HG02970 (cell line): ENCODE measurements at regions not wholly inside any gene's neighbourhood (a gene's known extent, or its start where the extent isn't known, plus 50 kb on each side); places are given as distances from the start of the nearest gene placed in this dataset.
"Not testable (repeated sequence)": the region's sequence is repeated elsewhere in the genome, so short reads cannot be mapped to it uniquely, and the experiment has no call there.

Experiments used
- ATAC-seq: cut with Tn5 transposase; IDR thresholded peaks from one replicate; pipeline ENCODE4 v1.9.1; 2021; ENCODE audit warnings: mild to moderate bottlenecking, moderate library complexity, moderate number of reproducible peaks; ENCODE audit not compliant: unreplicated experiment, low FRiP score

GRCh38 chr1:38760562-38760961, 99.0 kb downstream of the RRAGC start:
- ATAC-seq = no peak

GRCh38 chr1:38758820-38759219, 100.8 kb downstream of the RRAGC start:
- no peak for ATAC-seq

- no peak for ATAC-seq
Observed at GRCh38 chr1:38746941-38747600, 112.5 kb downstream of the RRAGC start.

- no peak for ATAC-seq
Observed at GRCh38 chr1:38746402-38746935, 113.1 kb downstream of the RRAGC start.

- no peak for ATAC-seq
Observed at GRCh38 chr1:38745476-38746401, 113.8 kb downstream of the RRAGC start.

GRCh38 chr1:38744452-38745350, 114.9 kb downstream of the RRAGC start:
- ATAC-seq = no peak

GRCh38 chr1:38743184-38743583, 116.4 kb downstream of the RRAGC start:
- ATAC-seq = no peak

- no peak for ATAC-seq
Observed at GRCh38 chr1:38741341-38741740, 118.2 kb downstream of the RRAGC start.

GRCh38 chr1:38740487-38740886, 119.1 kb downstream of the RRAGC start:
- ATAC-seq = no peak

GRCh38 chr1:38738207-38738606, 121.4 kb downstream of the RRAGC start:
- ATAC-seq = no peak

GRCh38 chr1:38736399-38736798, 123.2 kb downstream of the RRAGC start:
- ATAC-seq = no peak

- no peak for ATAC-seq
Observed at GRCh38 chr1:38735651-38736161, 123.9 kb downstream of the RRAGC start.

GRCh38 chr1:38733761-38734160, 125.8 kb downstream of the RRAGC start:
- no peak for ATAC-seq

- no peak for ATAC-seq
Observed at GRCh38 chr1:38730511-38731397, 128.8 kb downstream of the RRAGC start.

- ATAC-seq = no peak
Observed at GRCh38 chr1:38728585-38728908, 131.0 kb downstream of the RRAGC start.

- no peak for ATAC-seq
Observed at GRCh38 chr1:38727684-38728584, 131.6 kb downstream of the RRAGC start.

- not testable (repeated sequence) for ATAC-seq
Observed at GRCh38 chr1:38725321-38725961, 134.1 kb downstream of the RRAGC start.
